Ovary (tissue), 7 donors: ENCODE measurements at regions not wholly inside any gene's neighbourhood (a gene's known extent, or its start where the extent isn't known, plus 50 kb on each side); places are given as distances from the start of the nearest gene placed in this dataset.

Experiments
- DNase-seq, 5 donors: peaks; one replicate each; pipeline ENCODE4 v3.0.0-alpha.2; 2019 to 2020
- H3K27ac ChIP-seq, 2 donors: fragments of 200-600 bp; one replicate each; pipeline versions ENCODE4 v1.5.1 to v1.8.0; 2019 to 2022
- H3K27me3 ChIP-seq: fragments of 200-600 bp; one replicate; pipeline ENCODE4 v1.8.0; 2022
- H3K36me3 ChIP-seq: fragments of 200-600 bp; sonication (generic); one replicate; pipeline ENCODE4 v1.5.1; 2019
- H3K4me1 ChIP-seq: one replicate; pipeline ENCODE4 v1.8.1; 2013; ENCODE audit warnings: mild to moderate bottlenecking, moderate library complexity; ENCODE audit not compliant: insufficient read depth
- H3K4me3 ChIP-seq: fragments of 200-600 bp; sonication (generic); one replicate; pipeline ENCODE4 v1.5.1; 2017
- H3K9me3 ChIP-seq, 2 donors: fragments of 200-600 bp in 1 of 2; sonication (generic) in 1 of 2; one replicate each; pipeline versions ENCODE4 v1.5.1 to v1.8.1; 2013 to 2019; ENCODE audit warnings: mild to moderate bottlenecking in 1 of 2, moderate library complexity in 1 of 2
- CTCF ChIP-seq, 3 donors: fragments of 450-650 bp in 2 of 3; fragments of 200-600 bp in 1 of 3; IDR thresholded peaks; one replicate each; pipeline versions ENCODE4 v1.5.1 to v1.8.0; 2016 to 2022; ENCODE audit warnings: antibody characterized with exemption in 3 of 3, mild to moderate bottlenecking in 1 of 3
- EP300 ChIP-seq: sonication (generic); formaldehyde crosslinking; IDR thresholded peaks from one replicate; pipeline ENCODE4 v1.6.1; 2017; ENCODE audit warnings: antibody characterized with exemption
- POLR2A ChIP-seq: fragments of 450-650 bp; IDR thresholded peaks from one replicate; pipeline ENCODE4 v1.6.1; 2017; ENCODE audit warnings: antibody characterized with exemption, mild to moderate bottlenecking, moderate library complexity
- WGBS, 3 donors: extraction: QIAGEN DNeasy Blood & Tissue Kit in 1 of 3; methylation state at CpG; one replicate each; pipeline versions ENCODE4 v1.1.5 to v1.1.7; 2013 to 2017; 5-methylcytosine and 5-hydroxymethylcytosine counted together
- intact Hi-C, 4 donors: fragments of 100-400 bp; cut with DNase I; formaldehyde crosslinking; loops; one replicate each; pipeline versions ENCODE4 v1.11.0 to v1.15.1; 2022 to 2023
- donor health status: DM: no; HTN: no; CAD: no; lungs with moderate emphysema.
- donor health status: DM: no; HTN: no; CAD: no.
- donor health status: Bipolar disorder and iron deficiency.
- donor health status: DM: no; HTN: no; CAD: no.
- donor health status: DM: yes; HTN: yes; CAD: no.

GRCh38 chr11:19605520-19606371, 106.9 kb upstream of the NAV2 start:
- no peak for DNase-seq
- WGBS, 3 donors: 70 to 81% (median 81%) methylated on average over 8 of the region's 8 CpGs
- TF ChIP-seq POLR2A (no peak), EP300 (no peak), CTCF (IDR thresholded peaks at IDR 0.05) (no peak)
- no peaks in the 10 kb centered on the region for H3K9me3 ChIP-seq
- no peak overlapping the region for H3K27ac ChIP-seq
- intact Hi-C loops: no loop called here
- no peaks in the 10 kb centered on the region for H3K36me3 ChIP-seq
- no peak overlapping the region for H3K4me3 ChIP-seq
- H3K4me1 ChIP-seq: no peaks in the 10 kb centered on the region
- H3K27me3 ChIP-seq: no peaks in the 10 kb centered on the region

DNA sequence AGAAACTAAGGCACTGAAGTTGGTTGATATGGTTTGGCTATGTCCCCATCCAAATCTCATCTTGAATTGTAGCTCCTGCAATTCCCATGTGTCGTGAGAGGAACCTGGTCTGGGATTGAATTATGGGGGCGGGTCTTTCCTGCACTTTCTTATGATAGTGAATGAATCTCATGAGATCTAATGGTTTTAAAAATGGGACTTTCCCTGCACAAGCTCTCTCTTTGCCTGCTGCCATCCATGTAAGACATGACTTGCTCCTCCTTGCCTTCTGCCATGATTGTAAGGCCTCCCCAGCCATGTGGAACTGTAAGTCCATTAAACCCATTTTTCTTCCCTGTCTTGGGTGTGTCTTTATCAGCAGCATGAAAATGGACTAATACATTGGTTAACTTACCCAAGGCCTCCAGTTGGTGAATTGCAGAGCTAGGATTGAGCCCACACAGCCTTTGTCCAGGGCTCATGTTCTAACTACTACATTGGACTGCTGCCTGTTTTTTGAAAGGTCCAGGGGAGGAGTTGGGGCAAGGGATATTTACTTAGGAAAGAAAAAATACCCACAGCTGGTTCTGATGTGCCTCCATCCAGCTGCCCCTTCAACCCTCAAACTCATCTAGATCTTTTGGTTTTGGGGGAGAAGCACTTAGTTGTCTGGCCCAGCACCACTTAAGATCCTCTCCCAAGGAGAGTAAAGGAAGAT, 107.8 kb upstream of the NAV2 start:
- TF ChIP-seq CTCF (IDR thresholded peaks at IDR 0.05): no peak
- no peak for TF ChIP-seq POLR2A
- no peak for TF ChIP-seq EP300
- Histone ChIP-seq H3K9me3 (no peaks in the 10 kb centered on the region), H3K4me1 (no peaks in the 10 kb centered on the region), H3K27ac (no peak overlapping the region), H3K4me3 (no peak overlapping the region), H3K36me3 (no peaks in the 10 kb centered on the region), H3K27me3 (no peaks in the 10 kb centered on the region)
- 96 to 98% (median 96%) methylated on average over 2 of the region's 2 CpGs for WGBS, 3 donors
- intact Hi-C loops: no loop called here
- no peak for DNase-seq

DNA sequence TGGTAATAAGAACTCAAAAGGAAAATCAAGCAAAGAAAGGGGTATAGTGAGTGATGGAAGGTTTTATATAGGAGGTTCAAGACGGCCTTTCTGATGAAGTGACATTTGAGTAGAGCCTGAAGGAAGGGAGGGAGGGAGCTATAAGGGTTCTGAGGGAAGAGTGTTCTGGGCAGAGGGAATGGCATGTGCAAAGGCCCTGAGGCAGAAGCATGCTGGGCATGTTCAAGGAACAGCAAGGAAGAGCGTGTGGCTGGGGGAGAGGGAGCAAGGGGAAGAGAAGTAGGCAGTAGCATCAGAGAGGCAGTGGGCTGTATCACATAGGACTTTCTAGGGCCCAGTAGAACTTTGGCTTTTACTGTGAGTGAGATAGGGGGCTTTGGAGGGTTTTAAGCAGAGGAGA, 108.9 kb upstream of the NAV2 start:
- DNase-seq: no peak
- intact Hi-C loops: no loop called here
- Histone ChIP-seq H3K4me1 (no peaks in the 10 kb centered on the region), H3K36me3 (no peaks in the 10 kb centered on the region), H3K27ac (no peak overlapping the region), H3K9me3 (no peaks in the 10 kb centered on the region), H3K4me3 (no peak overlapping the region), H3K27me3 (no peaks in the 10 kb centered on the region)
- TF ChIP-seq POLR2A (no peak), EP300 (no peak), CTCF (IDR thresholded peaks at IDR 0.05) (no peak)
- 89 to 94% (median 93%) methylated on average over 2 of the region's 2 CpGs for WGBS, 3 donors

GRCh38 chr11:19602891-19603290, 109.7 kb upstream of the NAV2 start:
- intact Hi-C loops: no loop called here
- DNase-seq: no peak
- H3K9me3 ChIP-seq: no peaks in the 10 kb centered on the region
- no peak overlapping the region for H3K4me3 ChIP-seq
- H3K36me3 ChIP-seq: no peaks in the 10 kb centered on the region
- no peak overlapping the region for H3K27ac ChIP-seq
- TF ChIP-seq POLR2A (no peak), CTCF (IDR thresholded peaks at IDR 0.05) (no peak), EP300 (no peak)
- WGBS, 3 donors: 88 to 93% (median 90%) methylated on average over 6 of the region's 6 CpGs
- H3K27me3 ChIP-seq: no peaks in the 10 kb centered on the region
- no peaks in the 10 kb centered on the region for H3K4me1 ChIP-seq
